GM12864 (cell line): ENCODE measurements at regions not wholly inside any gene's neighbourhood (a gene's known extent, or its start where the extent isn't known, plus 50 kb on each side); places are given as distances from the start of the nearest gene placed in this dataset.

Source experiments
- DNase-seq: peaks from one replicate; pipeline ENCODE4 v3.0.0-alpha.2; 2011; ENCODE audit warnings: low read depth
- H3K4me3 ChIP-seq: 2 replicates; pipeline ENCODE4 v1.5.1; 2011; ENCODE audit warnings: mild to moderate bottlenecking, low read depth, low read length, control low read depth
- TF ChIP-seq, protein P1 (sequence below): IDR thresholded peaks from 2 replicates; pipeline ENCODE4 v1.5.1; 2011; ENCODE audit warnings: low read depth, mild to moderate bottlenecking, moderate library complexity, low read length, control low read depth, inconsistent platforms; ENCODE audit errors: missing control alignments

DNA sequence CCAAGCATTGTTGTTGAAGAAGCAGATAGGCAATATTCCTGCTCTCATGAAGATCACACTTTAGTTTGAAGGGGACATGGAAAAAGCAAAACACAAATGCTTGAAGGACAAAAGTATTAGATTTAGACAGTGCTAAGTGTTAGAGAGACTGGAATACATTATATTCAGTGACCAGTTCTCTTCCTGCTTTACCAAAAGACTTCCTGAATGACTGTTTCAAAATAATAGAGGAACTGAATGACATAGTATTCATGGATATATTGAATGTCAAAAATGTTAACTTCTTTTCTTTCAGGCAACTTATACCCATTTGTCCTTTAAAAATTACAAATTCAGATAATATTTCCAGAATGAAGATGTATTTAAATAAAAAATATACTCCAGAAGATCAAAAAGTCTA lies 178.0 kb upstream of the IVNS1ABP start:
- no peak overlapping the region for H3K4me3 ChIP-seq
- TF ChIP-seq, protein P1, sequence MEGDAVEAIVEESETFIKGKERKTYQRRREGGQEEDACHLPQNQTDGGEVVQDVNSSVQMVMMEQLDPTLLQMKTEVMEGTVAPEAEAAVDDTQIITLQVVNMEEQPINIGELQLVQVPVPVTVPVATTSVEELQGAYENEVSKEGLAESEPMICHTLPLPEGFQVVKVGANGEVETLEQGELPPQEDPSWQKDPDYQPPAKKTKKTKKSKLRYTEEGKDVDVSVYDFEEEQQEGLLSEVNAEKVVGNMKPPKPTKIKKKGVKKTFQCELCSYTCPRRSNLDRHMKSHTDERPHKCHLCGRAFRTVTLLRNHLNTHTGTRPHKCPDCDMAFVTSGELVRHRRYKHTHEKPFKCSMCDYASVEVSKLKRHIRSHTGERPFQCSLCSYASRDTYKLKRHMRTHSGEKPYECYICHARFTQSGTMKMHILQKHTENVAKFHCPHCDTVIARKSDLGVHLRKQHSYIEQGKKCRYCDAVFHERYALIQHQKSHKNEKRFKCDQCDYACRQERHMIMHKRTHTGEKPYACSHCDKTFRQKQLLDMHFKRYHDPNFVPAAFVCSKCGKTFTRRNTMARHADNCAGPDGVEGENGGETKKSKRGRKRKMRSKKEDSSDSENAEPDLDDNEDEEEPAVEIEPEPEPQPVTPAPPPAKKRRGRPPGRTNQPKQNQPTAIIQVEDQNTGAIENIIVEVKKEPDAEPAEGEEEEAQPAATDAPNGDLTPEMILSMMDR: no peak
- DNase-seq: no peak

DNA sequence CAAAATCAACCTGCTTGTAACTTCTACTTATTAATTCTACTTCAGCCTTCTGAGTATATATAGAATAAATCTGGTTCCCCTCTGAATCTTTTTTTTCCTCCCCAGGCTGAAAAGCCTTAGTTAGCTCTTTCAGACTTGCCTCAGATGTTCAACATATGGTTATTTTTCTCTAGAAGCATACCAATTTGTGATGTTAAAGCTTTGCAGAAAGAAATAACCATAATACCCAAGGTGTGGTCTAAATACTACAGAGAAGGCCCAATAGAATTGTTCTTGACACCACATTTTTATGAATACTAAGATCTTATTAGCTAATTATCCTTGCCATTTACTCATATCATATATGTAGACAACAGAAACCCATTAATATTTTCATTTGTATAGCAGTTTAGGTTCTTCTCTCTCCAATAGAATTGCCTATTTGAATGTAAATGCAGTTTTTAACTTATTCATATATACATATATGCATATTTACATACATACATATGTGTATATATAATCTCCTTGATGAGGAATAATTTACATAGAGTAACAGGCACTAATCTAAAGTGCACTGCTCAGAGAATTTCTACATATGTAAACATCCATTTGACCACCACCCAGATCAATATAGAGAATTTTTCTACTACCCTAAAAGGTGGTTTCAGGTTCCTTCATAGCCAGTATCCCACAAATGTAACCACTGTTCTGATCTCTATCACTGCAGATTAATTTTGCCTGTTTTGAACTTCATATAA lies 175.2 kb upstream of the IVNS1ABP start:
- DNase-seq: no peak
- no peak overlapping the region for H3K4me3 ChIP-seq
- TF ChIP-seq, protein P1: no peak

DNA sequence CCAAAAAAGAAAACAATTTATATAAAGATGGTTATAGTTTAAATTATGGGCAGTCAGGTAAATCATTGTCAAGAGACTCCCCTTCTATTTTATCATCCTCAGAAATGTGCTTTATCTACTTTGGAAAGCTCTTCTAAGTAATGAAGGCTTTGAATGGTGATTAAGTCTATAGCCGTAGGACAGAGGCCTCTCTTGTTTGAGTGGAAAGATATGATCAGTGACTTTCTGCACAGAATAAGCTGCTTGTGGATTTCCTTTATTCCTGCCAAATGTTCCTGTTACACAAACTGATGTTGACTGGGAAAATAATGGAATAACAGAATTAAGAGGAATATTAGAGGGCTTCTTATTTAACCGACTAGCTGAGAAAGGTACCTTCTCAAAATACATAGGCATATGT lies 174.6 kb upstream of the IVNS1ABP start:
- TF ChIP-seq, protein P1: no peak
- no peak for DNase-seq
- H3K4me3 ChIP-seq: no peak overlapping the region

DNA sequence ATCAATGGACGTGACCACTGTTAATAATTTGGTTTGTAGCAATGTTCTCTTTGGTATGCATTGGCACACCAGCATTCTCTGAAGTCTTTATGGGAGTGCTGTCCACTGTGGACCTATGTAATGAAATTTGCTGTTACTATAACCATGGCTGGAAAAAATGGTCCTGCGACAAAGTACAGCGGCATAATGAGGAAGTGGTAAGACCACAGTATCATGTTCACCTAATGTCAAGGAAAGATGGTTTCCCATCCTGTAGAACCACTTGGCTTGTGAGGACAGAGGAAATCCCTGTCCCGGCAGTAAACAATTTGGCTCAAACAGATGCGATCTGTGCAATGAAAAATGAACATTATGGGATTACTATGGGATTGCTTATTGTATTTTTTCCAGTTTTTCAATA lies 173.9 kb upstream of the IVNS1ABP start:
- H3K4me3 ChIP-seq: no peak overlapping the region
- DNase-seq: no peak
- TF ChIP-seq, protein P1: no peak

DNA sequence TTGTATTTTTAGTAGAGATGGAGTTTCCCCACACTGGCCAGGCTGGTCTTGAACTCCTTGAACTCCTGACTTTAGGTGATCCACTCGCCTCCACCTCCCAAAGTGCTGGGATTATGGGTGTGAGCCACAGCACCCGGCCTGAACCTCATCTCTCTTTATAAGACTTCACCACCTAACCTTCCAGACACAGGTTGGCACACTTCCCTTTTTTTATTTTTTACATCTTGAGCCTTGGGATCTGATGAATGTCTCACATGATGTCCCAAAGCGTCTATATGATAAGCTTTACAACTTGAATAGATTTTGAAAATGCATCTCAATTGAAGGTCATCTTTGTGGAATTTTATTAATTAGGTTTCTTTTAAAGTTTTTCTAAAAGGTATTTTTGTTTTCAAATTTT lies 172.4 kb upstream of the IVNS1ABP start:
- TF ChIP-seq, protein P1: no peak
- no peak overlapping the region for H3K4me3 ChIP-seq
- no peak for DNase-seq

DNA sequence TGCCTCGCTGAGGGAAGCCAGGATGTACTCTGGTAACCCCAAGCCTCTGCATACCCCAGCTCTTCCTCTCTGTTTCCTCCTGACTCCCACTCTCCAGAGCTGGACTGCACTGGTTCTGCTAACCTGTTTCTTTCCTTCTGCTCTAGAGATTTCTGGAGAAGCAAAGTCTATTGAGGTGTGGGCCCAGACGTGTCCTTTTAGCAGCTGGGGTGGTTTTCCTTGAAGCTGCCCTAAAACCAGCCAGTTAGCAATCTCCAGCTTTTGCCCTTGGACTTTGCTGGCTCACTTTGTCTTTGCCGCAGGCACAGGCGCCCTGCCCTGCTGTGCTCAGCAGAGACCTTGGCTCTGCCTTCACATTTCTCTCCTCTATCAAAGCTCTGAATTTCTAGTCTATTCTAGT lies 171.8 kb upstream of the IVNS1ABP start:
- TF ChIP-seq, protein P1: no peak
- no peak overlapping the region for H3K4me3 ChIP-seq
- DNase-seq: no peak

DNA sequence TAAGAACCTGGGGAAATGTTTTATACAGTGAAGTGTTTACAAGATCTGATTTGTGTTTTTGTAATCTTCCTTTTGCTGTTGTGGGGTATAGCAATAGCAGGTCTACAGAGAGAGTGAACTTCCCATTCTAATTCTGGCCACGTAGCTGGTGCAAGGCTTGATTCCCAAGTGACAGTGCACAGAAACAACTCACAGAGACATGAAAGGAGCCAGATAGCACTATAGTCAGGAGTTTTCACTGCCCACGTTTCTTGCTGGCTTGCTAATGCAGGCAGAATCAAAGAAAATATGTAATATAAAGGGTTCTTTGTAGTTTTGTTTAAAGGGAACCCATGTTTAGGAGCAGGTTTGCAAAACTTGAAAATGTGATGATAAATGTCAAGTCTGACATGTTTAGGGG lies 170.9 kb upstream of the IVNS1ABP start:
- TF ChIP-seq, protein P1: no peak

More for the DNA sequence above, 170.9 kb upstream of the IVNS1ABP start:
- H3K4me3 ChIP-seq: no peak overlapping the region
- no peak for DNase-seq
